GM18907 (cell line): ENCODE measurements at regions not wholly inside any gene's neighbourhood (a gene's known extent, or its start where the extent isn't known, plus 50 kb on each side); places are given as distances from the start of the nearest gene placed in this dataset.
"Not testable (repeated sequence)": the region's sequence is repeated elsewhere in the genome, so short reads cannot be mapped to it uniquely, and the experiment has no call there.

ENCODE experiments used
- ATAC-seq: cut with Tn5 transposase; IDR thresholded peaks from one replicate; pipeline ENCODE4 v1.9.1; 2021; ENCODE audit warnings: mild to moderate bottlenecking, moderate library complexity; ENCODE audit not compliant: unreplicated experiment

GRCh38 chr6:141513830-141514229 is 618.9 kb upstream of the GJE1 start:
- no peak for ATAC-seq

- no peak for ATAC-seq
Observed at GRCh38 chr6:141510803-141511202, 621.9 kb upstream of the GJE1 start.

- ATAC-seq, result not testable (repeated sequence)
Observed at GRCh38 chr6:141506062-141506461, 626.7 kb upstream of the GJE1 start.

GRCh38 chr6:141504318-141504717 is 628.4 kb upstream of the GJE1 start:
- not testable (repeated sequence) for ATAC-seq

- ATAC-seq, result no peak
Observed at GRCh38 chr6:141501616-141502015, 631.1 kb upstream of the GJE1 start.

GRCh38 chr6:141498977-141499376 is 633.7 kb upstream of the GJE1 start:
- no peak for ATAC-seq

GRCh38 chr6:141492521-141493284 is 640.0 kb upstream of the GJE1 start:
- ATAC-seq, result no peak

- no peak for ATAC-seq
Observed at GRCh38 chr6:141491684-141492083, 641.0 kb upstream of the GJE1 start.

- no peak for ATAC-seq
Observed at GRCh38 chr6:141490982-141491381, 641.7 kb upstream of the GJE1 start.

GRCh38 chr6:141488488-141488887 is 644.2 kb upstream of the GJE1 start:
- ATAC-seq, result peak; percentile 42

GRCh38 chr6:141486942-141487341 is 645.8 kb upstream of the GJE1 start:
- ATAC-seq, result no peak

GRCh38 chr6:141484711-141485110 is 648.0 kb upstream of the GJE1 start:
- peak; percentile 85 for ATAC-seq

GRCh38 chr6:141483598-141484061 is 649.1 kb upstream of the GJE1 start:
- peak; percentile 94 for ATAC-seq

GRCh38 chr6:141482796-141483597 is 649.7 kb upstream of the GJE1 start:
- ATAC-seq, result no peak

GRCh38 chr6:141475259-141475658 is 657.5 kb upstream of the GJE1 start:
- no peak for ATAC-seq

- ATAC-seq, result no peak
Observed at GRCh38 chr6:141472162-141472928, 660.4 kb upstream of the GJE1 start.

- no peak for ATAC-seq
Observed at GRCh38 chr6:141470810-141471209, 661.9 kb upstream of the GJE1 start.

- no peak for ATAC-seq
Observed at GRCh38 chr6:141467881-141468280, 664.8 kb upstream of the GJE1 start.

GRCh38 chr6:141467041-141467440 is 665.7 kb upstream of the GJE1 start:
- ATAC-seq, result no peak

- no peak for ATAC-seq
Observed at GRCh38 chr6:141464896-141465295, 667.8 kb upstream of the GJE1 start.

GRCh38 chr6:141464490-141464889 is 668.2 kb upstream of the GJE1 start:
- peak; percentile 80 for ATAC-seq
